Transverse colon (tissue), 4 donors: ENCODE measurements at regions not wholly inside any gene's neighbourhood (a gene's known extent, or its start where the extent isn't known, plus 50 kb on each side); places are given as distances from the start of the nearest gene placed in this dataset.
"Not testable (repeated sequence)": the region's sequence is repeated elsewhere in the genome, so short reads cannot be mapped to it uniquely, and the experiment has no call there.

ENCODE experiments used
- DNase-seq: peaks from one replicate; pipeline ENCODE4 v3.0.0-alpha.2; 2019
- H3K27ac ChIP-seq, 4 donors: fragments of 200-600 bp; sonication (generic); 2 replicates each; pipeline ENCODE4 v1.5.1; 2016 to 2018; ENCODE audit warnings: inconsistent platforms in 4 of 4
- H3K27me3 ChIP-seq: fragments of 200-600 bp; sonication (generic); 2 replicates; pipeline ENCODE4 v1.5.1; 2017; ENCODE audit warnings: inconsistent platforms
- H3K36me3 ChIP-seq, 4 donors: fragments of 200-600 bp; sonication (generic); 2 replicates each; pipeline ENCODE4 v1.5.1; 2017 to 2019; ENCODE audit warnings: inconsistent platforms in 4 of 4
- H3K4me1 ChIP-seq, 4 donors: fragments of 200-600 bp; sonication (generic); 2 replicates each; pipeline ENCODE4 v1.5.1; 2017 to 2020; ENCODE audit warnings: inconsistent platforms in 4 of 4
- H3K4me3 ChIP-seq, 4 donors: fragments of 200-600 bp; sonication (generic); 1 replicate in 1 of 4; 2 replicates in 3 of 4; pipeline versions ENCODE4 v1.5.1 to v1.6.1; 2017 to 2019; ENCODE audit warnings: inconsistent platforms in 4 of 4
- H3K9me3 ChIP-seq, 2 donors: fragments of 200-600 bp; sonication (generic); 2 replicates each; pipeline ENCODE4 v1.5.1; 2017 to 2019; ENCODE audit warnings: inconsistent platforms in 2 of 2
- CTCF ChIP-seq, 5 experiments: fragments of 200-600 bp in 3 of 5; fragments of 450-650 bp in 2 of 5; sonication (generic) in 3 of 5; IDR thresholded peaks; 1 replicate in 2 of 5; 2 replicates in 3 of 5; pipeline ENCODE4 v1.5.1; 2016 to 2017; ENCODE audit warnings: antibody characterized with exemption in 5 of 5, inconsistent platforms in 3 of 5, mild to moderate bottlenecking in 2 of 5, moderate library complexity in 1 of 5
- EP300 ChIP-seq: sonication (generic); formaldehyde crosslinking; IDR thresholded peaks from one replicate; pipeline ENCODE4 v1.6.1; 2017; ENCODE audit warnings: antibody characterized with exemption, low read depth
- POLR2A ChIP-seq: fragments of 450-650 bp; IDR thresholded peaks from one replicate; pipeline ENCODE4 v1.6.1; 2016; ENCODE audit warnings: antibody characterized with exemption, mild to moderate bottlenecking, moderate library complexity
- POLR2AphosphoS5 ChIP-seq, 3 donors: sonication (generic); formaldehyde crosslinking; IDR thresholded peaks; one replicate each; pipeline ENCODE4 v1.6.1; 2016; ENCODE audit warnings: antibody characterized with exemption in 3 of 3
- WGBS, 2 donors: methylation state at CpG; one replicate each; pipeline ENCODE4 v1.1.5; 2018; ENCODE audit warnings: low coverage in 1 of 2; 5-methylcytosine and 5-hydroxymethylcytosine counted together
- in situ Hi-C, 4 donors: fragments of 200-750 bp; cut with MboI; loops; one replicate each; pipeline versions ENCODE4 v1.15.0 to v1.15.1; 2017; ENCODE audit warnings: low sequenced_read_pairs in 3 of 4, low pct_ligation_motif_present in 1 of 4, low pct_unique_long_range_greater_than_20kb in 1 of 4
- intact Hi-C: fragments of 100-400 bp; cut with DNase I; formaldehyde crosslinking; loops from one replicate; pipeline ENCODE4 v1.15.1; 2023; ENCODE audit warnings: low total_unique reads

- no peak for TF ChIP-seq EP300
- no peak for TF ChIP-seq POLR2AphosphoS5 (IDR thresholded peaks at IDR 0.05)
- TF ChIP-seq POLR2A = no peak
- TF ChIP-seq CTCF (IDR thresholded peaks at IDR 0.05) = no peak
- no peak for DNase-seq
- no peak overlapping the region for H3K4me3 ChIP-seq
- no peaks in the 10 kb centered on the region for H3K27me3 ChIP-seq
- 94% methylated on average over 22 of the region's 48 CpGs; no CpG with 5 or more reads in 1 of the 2 donors for WGBS, 2 donors
- no peaks in the 10 kb centered on the region for H3K4me1 ChIP-seq
- no peak overlapping the region for H3K27ac ChIP-seq
- intact Hi-C loops = no loop called here
- no peaks in the 10 kb centered on the region for H3K36me3 ChIP-seq
- H3K9me3 ChIP-seq = no peaks in the 10 kb centered on the region
- in situ Hi-C loops = no loop called here
These were observed 4274.9 kb upstream of the OR11H1 start for GRCh38 chr22:11253000-11253511.

GRCh38 chr22:11270981-11271380, 4257.0 kb upstream of the OR11H1 start:
- H3K27me3 ChIP-seq, H3K9me3 ChIP-seq, H3K4me3 ChIP-seq, DNase-seq, H3K36me3 ChIP-seq, in situ Hi-C loops, intact Hi-C loops, H3K27ac ChIP-seq, H3K4me1 ChIP-seq: not testable (repeated sequence)
- WGBS, 2 donors = 80 to 94% methylated on average over 1 to 7 of the region's 8 CpGs

- WGBS, 2 donors = 75 to 77% methylated on average over 17 to 32 of the region's 32 CpGs
- H3K4me3 ChIP-seq, DNase-seq, H3K27me3 ChIP-seq, intact Hi-C loops, H3K27ac ChIP-seq, H3K36me3 ChIP-seq, H3K4me1 ChIP-seq, in situ Hi-C loops: not testable (repeated sequence)
- peaks cover 17 to 26% of the 10 kb centered on the region in 2 donors for H3K9me3 ChIP-seq
These were observed 4242.7 kb upstream of the OR11H1 start for GRCh38 chr22:11285116-11285838.

- 60 to 61% methylated on average over 3 to 5 of the region's 5 CpGs for WGBS, 2 donors
- intact Hi-C loops, DNase-seq, H3K4me1 ChIP-seq, H3K36me3 ChIP-seq, in situ Hi-C loops, H3K27ac ChIP-seq, H3K4me3 ChIP-seq, H3K27me3 ChIP-seq: not testable (repeated sequence)
- H3K9me3 ChIP-seq = peaks cover 22 to 26% of the 10 kb centered on the region in 2 donors
These were observed 4242.2 kb upstream of the OR11H1 start for GRCh38 chr22:11285839-11286205.

- WGBS, 2 donors = 79 to 82% methylated on average over 9 to 15 of the region's 15 CpGs
- H3K27ac ChIP-seq, intact Hi-C loops: not testable (repeated sequence)
These were observed 4239.5 kb upstream of the OR11H1 start for GRCh38 chr22:11288246-11289220.

GRCh38 chr22:11298126-11298893, 4229.7 kb upstream of the OR11H1 start:
- H3K27me3 ChIP-seq, DNase-seq, H3K36me3 ChIP-seq, intact Hi-C loops, in situ Hi-C loops, H3K4me3 ChIP-seq, H3K4me1 ChIP-seq, H3K27ac ChIP-seq: not testable (repeated sequence)
- H3K9me3 ChIP-seq = peaks cover 29 to 40% of the 10 kb centered on the region in 2 donors
- WGBS, 2 donors = 60% methylated on average over 5 of the region's 5 CpGs; no CpG with 5 or more reads in 1 of the 2 donors

More at GRCh38 chr22:11288246-11289220, 4239.5 kb upstream of the OR11H1 start:
- H3K27me3 ChIP-seq, H3K4me1 ChIP-seq, H3K4me3 ChIP-seq, DNase-seq, H3K36me3 ChIP-seq, in situ Hi-C loops: not testable (repeated sequence)
- H3K9me3 ChIP-seq = peaks cover 31% of the 10 kb centered on the region in 2 donors

GRCh38 chr22:11302427-11302826, 4225.6 kb upstream of the OR11H1 start:
- H3K9me3 ChIP-seq = peaks cover 16 to 39% of the 10 kb centered on the region in 2 donors
- H3K36me3 ChIP-seq, intact Hi-C loops, in situ Hi-C loops, DNase-seq, H3K27ac ChIP-seq, H3K4me1 ChIP-seq, H3K27me3 ChIP-seq, H3K4me3 ChIP-seq: not testable (repeated sequence)
- WGBS, 2 donors = 67 to 78% methylated on average over 7 of the region's 7 CpGs

- H3K27ac ChIP-seq, in situ Hi-C loops, DNase-seq, H3K4me3 ChIP-seq, intact Hi-C loops, H3K27me3 ChIP-seq, H3K4me1 ChIP-seq, H3K36me3 ChIP-seq: not testable (repeated sequence)
- 27 to 28% methylated on average over 1 of the region's 1 CpG for WGBS, 2 donors
- peaks cover 16 to 41% of the 10 kb centered on the region in 2 donors for H3K9me3 ChIP-seq
These were observed 4225.1 kb upstream of the OR11H1 start for GRCh38 chr22:11302904-11303303.
